ENCODE measurements at regions not wholly inside any gene's neighbourhood (a gene's known extent, or its start where the extent isn't known, plus 50 kb on each side); places are given as distances from the start of the nearest gene placed in this dataset.
"Not testable (repeated sequence)": the region's sequence is repeated elsewhere in the genome, so short reads cannot be mapped to it uniquely, and the experiment has no call there.

GRCh38 chr5:174625591-174626350, 98.6 kb upstream of the MSX2 start:
- no peaks in the 10 kb centered on the region for H3K9me3 ChIP-seq (ENCODE audit: control insufficient read depth in 3 of 3, low read length in 3 of 3)
- no peak overlapping the region for H3K9ac ChIP-seq (ENCODE audit: low read depth in 1 of 3, low read length in 3 of 3)
- H3K4me1 ChIP-seq (ENCODE audit: control insufficient read depth in 3 of 3, insufficient read depth in 3 of 3, low read length in 3 of 3): no peaks in the 10 kb centered on the region
- no peaks in the 10 kb centered on the region for H3K36me3 ChIP-seq (ENCODE audit: control insufficient read depth in 3 of 3, insufficient read depth in 3 of 3, low read length in 3 of 3)
- H3K4me3 ChIP-seq (ENCODE audit: low read length in 3 of 3): no peak overlapping the region
- no peak overlapping the region for H3K27ac ChIP-seq (ENCODE audit: low read depth, low read length)
- no peaks in the 10 kb centered on the region for H3K27me3 ChIP-seq (ENCODE audit: control insufficient read depth in 3 of 3, insufficient read depth in 3 of 3, low read length in 3 of 3)

GRCh38 chr5:174626369-174626920, 97.9 kb upstream of the MSX2 start:
- Histone ChIP-seq H3K9me3 (ENCODE audit: control insufficient read depth in 3 of 3, low read length in 3 of 3) (no peaks in the 10 kb centered on the region), H3K4me1 (ENCODE audit: control insufficient read depth in 3 of 3, insufficient read depth in 3 of 3, low read length in 3 of 3) (no peaks in the 10 kb centered on the region), H3K27me3 (ENCODE audit: control insufficient read depth in 3 of 3, insufficient read depth in 3 of 3, low read length in 3 of 3) (no peaks in the 10 kb centered on the region), H3K36me3 (ENCODE audit: control insufficient read depth in 3 of 3, insufficient read depth in 3 of 3, low read length in 3 of 3) (no peaks in the 10 kb centered on the region), H3K9ac (ENCODE audit: low read depth in 1 of 3, low read length in 3 of 3) (no peak overlapping the region), H3K4me3 (ENCODE audit: low read length in 3 of 3) (no peak overlapping the region), H3K27ac (ENCODE audit: low read depth, low read length) (no peak overlapping the region)

- Histone ChIP-seq H3K27me3 (ENCODE audit: control insufficient read depth in 3 of 3, insufficient read depth in 3 of 3, low read length in 3 of 3) (peaks cover 0 to 5% (median 0%) of the 10 kb centered on the region in 3 donors), H3K4me1 (ENCODE audit: control insufficient read depth in 3 of 3, insufficient read depth in 3 of 3, low read length in 3 of 3) (no peaks in the 10 kb centered on the region), H3K9ac (ENCODE audit: low read depth in 1 of 3, low read length in 3 of 3) (no peak overlapping the region), H3K36me3 (ENCODE audit: control insufficient read depth in 3 of 3, insufficient read depth in 3 of 3, low read length in 3 of 3) (no peaks in the 10 kb centered on the region), H3K9me3 (ENCODE audit: control insufficient read depth in 3 of 3, low read length in 3 of 3) (no peaks in the 10 kb centered on the region), H3K27ac (ENCODE audit: low read depth, low read length) (no peak overlapping the region), H3K4me3 (ENCODE audit: low read length in 3 of 3) (no peak overlapping the region)
Observed at GRCh38 chr5:174636094-174636493, 88.3 kb upstream of the MSX2 start.

- Histone ChIP-seq H3K9ac (ENCODE audit: low read depth in 1 of 3, low read length in 3 of 3) (no peak overlapping the region), H3K27ac (ENCODE audit: low read depth, low read length) (no peak overlapping the region), H3K27me3 (ENCODE audit: control insufficient read depth in 3 of 3, insufficient read depth in 3 of 3, low read length in 3 of 3) (no peaks in the 10 kb centered on the region), H3K4me3 (ENCODE audit: low read length in 3 of 3) (no peak overlapping the region), H3K36me3 (ENCODE audit: control insufficient read depth in 3 of 3, insufficient read depth in 3 of 3, low read length in 3 of 3) (no peaks in the 10 kb centered on the region), H3K9me3 (ENCODE audit: control insufficient read depth in 3 of 3, low read length in 3 of 3) (peaks cover 0 to 4% (median 3%) of the 10 kb centered on the region in 3 donors), H3K4me1 (ENCODE audit: control insufficient read depth in 3 of 3, insufficient read depth in 3 of 3, low read length in 3 of 3) (no peaks in the 10 kb centered on the region)
Observed at GRCh38 chr5:174642816-174643405, 81.5 kb upstream of the MSX2 start.

- peaks cover 0 to 4% (median 3%) of the 10 kb centered on the region in 3 donors for H3K9me3 ChIP-seq (ENCODE audit: control insufficient read depth in 3 of 3, low read length in 3 of 3)
- no peaks in the 10 kb centered on the region for H3K36me3 ChIP-seq (ENCODE audit: control insufficient read depth in 3 of 3, insufficient read depth in 3 of 3, low read length in 3 of 3)
- no peaks in the 10 kb centered on the region for H3K27me3 ChIP-seq (ENCODE audit: control insufficient read depth in 3 of 3, insufficient read depth in 3 of 3, low read length in 3 of 3)
- H3K27ac ChIP-seq (ENCODE audit: low read depth, low read length): no peak overlapping the region
- no peak overlapping the region for H3K4me3 ChIP-seq (ENCODE audit: low read length in 3 of 3)
- no peak overlapping the region for H3K9ac ChIP-seq (ENCODE audit: low read depth in 1 of 3, low read length in 3 of 3)
- no peaks in the 10 kb centered on the region for H3K4me1 ChIP-seq (ENCODE audit: control insufficient read depth in 3 of 3, insufficient read depth in 3 of 3, low read length in 3 of 3)
Observed at GRCh38 chr5:174644436-174644835, 79.9 kb upstream of the MSX2 start.

GRCh38 chr5:174644923-174645322, 79.5 kb upstream of the MSX2 start:
- Histone ChIP-seq H3K9me3 (ENCODE audit: control insufficient read depth in 3 of 3, low read length in 3 of 3) (peaks cover 0 to 4% (median 3%) of the 10 kb centered on the region in 3 donors), H3K9ac (ENCODE audit: low read depth in 1 of 3, low read length in 3 of 3) (no peak overlapping the region), H3K27me3 (ENCODE audit: control insufficient read depth in 3 of 3, insufficient read depth in 3 of 3, low read length in 3 of 3) (no peaks in the 10 kb centered on the region), H3K27ac (ENCODE audit: low read depth, low read length) (no peak overlapping the region), H3K4me1 (ENCODE audit: control insufficient read depth in 3 of 3, insufficient read depth in 3 of 3, low read length in 3 of 3) (no peaks in the 10 kb centered on the region), H3K36me3 (ENCODE audit: control insufficient read depth in 3 of 3, insufficient read depth in 3 of 3, low read length in 3 of 3) (no peaks in the 10 kb centered on the region), H3K4me3 (ENCODE audit: low read length in 3 of 3) (no peak overlapping the region)

GRCh38 chr5:174645677-174646076, 78.7 kb upstream of the MSX2 start:
- Histone ChIP-seq H3K27me3 (ENCODE audit: control insufficient read depth in 3 of 3, insufficient read depth in 3 of 3, low read length in 3 of 3) (no peaks in the 10 kb centered on the region), H3K4me1 (ENCODE audit: control insufficient read depth in 3 of 3, insufficient read depth in 3 of 3, low read length in 3 of 3) (no peaks in the 10 kb centered on the region), H3K9ac (ENCODE audit: low read depth in 1 of 3, low read length in 3 of 3) (no peak overlapping the region), H3K4me3 (ENCODE audit: low read length in 3 of 3) (no peak overlapping the region), H3K36me3 (ENCODE audit: control insufficient read depth in 3 of 3, insufficient read depth in 3 of 3, low read length in 3 of 3) (no peaks in the 10 kb centered on the region), H3K27ac (ENCODE audit: low read depth, low read length) (no peak overlapping the region), H3K9me3 (ENCODE audit: control insufficient read depth in 3 of 3, low read length in 3 of 3) (peaks cover 0 to 4% (median 3%) of the 10 kb centered on the region in 3 donors)

- not testable (repeated sequence) for H3K4me3 ChIP-seq (ENCODE audit: low read length in 3 of 3); H3K36me3 ChIP-seq (ENCODE audit: control insufficient read depth in 3 of 3, insufficient read depth in 3 of 3, low read length in 3 of 3); H3K9ac ChIP-seq (ENCODE audit: low read depth in 1 of 3, low read length in 3 of 3); H3K27me3 ChIP-seq (ENCODE audit: control insufficient read depth in 3 of 3, insufficient read depth in 3 of 3, low read length in 3 of 3); H3K9me3 ChIP-seq (ENCODE audit: control insufficient read depth in 3 of 3, low read length in 3 of 3); H3K27ac ChIP-seq (ENCODE audit: low read depth, low read length); H3K4me1 ChIP-seq (ENCODE audit: control insufficient read depth in 3 of 3, insufficient read depth in 3 of 3, low read length in 3 of 3)
Observed at GRCh38 chr5:174648618-174649017, 75.8 kb upstream of the MSX2 start.

- Histone ChIP-seq H3K9ac (ENCODE audit: low read depth in 1 of 3, low read length in 3 of 3) (no peak overlapping the region), H3K27ac (ENCODE audit: low read depth, low read length) (no peak overlapping the region), H3K4me1 (ENCODE audit: control insufficient read depth in 3 of 3, insufficient read depth in 3 of 3, low read length in 3 of 3) (no peaks in the 10 kb centered on the region), H3K36me3 (ENCODE audit: control insufficient read depth in 3 of 3, insufficient read depth in 3 of 3, low read length in 3 of 3) (no peaks in the 10 kb centered on the region), H3K9me3 (ENCODE audit: control insufficient read depth in 3 of 3, low read length in 3 of 3) (peaks cover 0 to 4% (median 3%) of the 10 kb centered on the region in 3 donors), H3K4me3 (ENCODE audit: low read length in 3 of 3) (no peak overlapping the region), H3K27me3 (ENCODE audit: control insufficient read depth in 3 of 3, insufficient read depth in 3 of 3, low read length in 3 of 3) (peaks cover 0 to 3% (median 0%) of the 10 kb centered on the region in 3 donors)
Observed at GRCh38 chr5:174649391-174649790, 75.0 kb upstream of the MSX2 start.

- Histone ChIP-seq H3K36me3 (ENCODE audit: control insufficient read depth in 3 of 3, insufficient read depth in 3 of 3, low read length in 3 of 3) (no peaks in the 10 kb centered on the region), H3K27ac (ENCODE audit: low read depth, low read length) (no peak overlapping the region), H3K9ac (ENCODE audit: low read depth in 1 of 3, low read length in 3 of 3) (no peak overlapping the region), H3K27me3 (ENCODE audit: control insufficient read depth in 3 of 3, insufficient read depth in 3 of 3, low read length in 3 of 3) (peaks cover 3 to 12% (median 8%) of the 10 kb centered on the region in 3 donors), H3K4me3 (ENCODE audit: low read length in 3 of 3) (no peak overlapping the region), H3K9me3 (ENCODE audit: control insufficient read depth in 3 of 3, low read length in 3 of 3) (no peaks in the 10 kb centered on the region), H3K4me1 (ENCODE audit: control insufficient read depth in 3 of 3, insufficient read depth in 3 of 3, low read length in 3 of 3) (no peaks in the 10 kb centered on the region)
Observed at GRCh38 chr5:174654442-174654841, 69.9 kb upstream of the MSX2 start.
